Ascending aorta (tissue), 2 donors: ENCODE measurements at regions not wholly inside any gene's neighbourhood (a gene's known extent, or its start where the extent isn't known, plus 50 kb on each side); places are given as distances from the start of the nearest gene placed in this dataset.

Experiments
- DNase-seq, 2 donors: peaks; one replicate each; pipeline ENCODE4 v3.0.0-alpha.2; 2019; ENCODE audit warnings: low spot score in 2 of 2
- H3K27ac ChIP-seq, 2 donors: fragments of 200-600 bp; sonication (generic); one replicate each; pipeline ENCODE4 v1.5.1; 2016 to 2017; ENCODE audit warnings: mild to moderate bottlenecking in 1 of 2
- H3K27me3 ChIP-seq: fragments of 200-600 bp; sonication (generic); one replicate; pipeline ENCODE4 v1.5.1; 2017
- H3K36me3 ChIP-seq, 2 donors: fragments of 200-600 bp; sonication (generic); one replicate each; pipeline ENCODE4 v1.5.1; 2016
- H3K4me1 ChIP-seq, 2 donors: fragments of 200-600 bp; sonication (generic); one replicate each; pipeline ENCODE4 v1.5.1; 2016 to 2017; ENCODE audit warnings: mild to moderate bottlenecking in 1 of 2
- H3K4me3 ChIP-seq, 2 donors: fragments of 200-600 bp; sonication (generic); one replicate each; pipeline ENCODE4 v1.5.1; 2016 to 2017; ENCODE audit warnings: mild to moderate bottlenecking in 1 of 2
- H3K9me3 ChIP-seq, 2 donors: fragments of 200-600 bp; sonication (generic); one replicate each; pipeline ENCODE4 v1.5.1; 2016
- intact Hi-C: fragments of 100-400 bp; cut with DNase I; formaldehyde crosslinking; loops from one replicate; pipeline ENCODE4 v1.15.1; 2023
- TF ChIP-seq, protein P1 (sequence below), 3 experiments: fragments of 200-600 bp in 2 of 3; fragments of 450-650 bp in 1 of 3; sonication (generic) in 2 of 3; IDR thresholded peaks; one replicate each; pipeline ENCODE4 v1.5.1; 2016 to 2019; ENCODE audit warnings: antibody characterized with exemption in 3 of 3, mild to moderate bottlenecking in 1 of 3, moderate library complexity in 1 of 3

DNA sequence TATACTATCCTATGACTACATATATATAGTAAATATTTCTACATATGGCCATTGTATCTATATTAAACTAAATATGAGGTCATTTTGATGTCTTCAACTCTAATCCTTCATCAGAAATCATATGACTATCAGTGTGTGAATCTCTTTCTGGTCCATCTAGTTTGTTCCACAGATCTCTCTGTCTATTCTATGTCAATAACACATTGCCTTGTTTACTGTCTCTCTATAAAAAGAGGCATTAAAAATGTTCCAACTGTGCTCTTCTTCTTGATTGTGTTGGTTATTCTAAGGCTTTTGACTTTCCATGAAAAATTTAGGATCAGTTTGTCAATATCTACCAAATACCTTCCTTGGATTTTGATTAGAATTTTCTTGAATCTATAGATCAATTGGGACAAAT lies 338.3 kb upstream of the FSTL5 start:
- H3K27ac ChIP-seq, result no peak overlapping the region
- no peak for DNase-seq
- intact Hi-C loops, result no loop called here

DNA sequence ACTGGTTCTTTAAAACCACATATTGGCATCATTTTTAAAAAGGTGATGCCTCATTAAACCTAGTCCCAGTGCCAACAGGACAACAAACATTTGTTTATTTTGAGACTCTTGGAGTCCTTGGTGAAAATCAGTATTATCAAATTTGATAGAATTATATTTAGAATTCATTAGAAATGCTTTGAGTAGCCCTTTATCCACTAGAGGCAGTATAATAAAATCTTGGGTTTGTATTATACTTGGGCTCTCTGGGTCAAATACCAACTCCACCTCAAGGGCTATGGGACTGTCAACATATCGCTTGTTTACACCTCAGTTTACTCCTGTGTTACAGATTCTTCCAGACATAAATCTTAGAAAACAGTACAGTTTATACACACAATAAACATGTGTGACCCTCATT lies 335.7 kb upstream of the FSTL5 start:
- no peak for DNase-seq
- TF ChIP-seq, protein P1, sequence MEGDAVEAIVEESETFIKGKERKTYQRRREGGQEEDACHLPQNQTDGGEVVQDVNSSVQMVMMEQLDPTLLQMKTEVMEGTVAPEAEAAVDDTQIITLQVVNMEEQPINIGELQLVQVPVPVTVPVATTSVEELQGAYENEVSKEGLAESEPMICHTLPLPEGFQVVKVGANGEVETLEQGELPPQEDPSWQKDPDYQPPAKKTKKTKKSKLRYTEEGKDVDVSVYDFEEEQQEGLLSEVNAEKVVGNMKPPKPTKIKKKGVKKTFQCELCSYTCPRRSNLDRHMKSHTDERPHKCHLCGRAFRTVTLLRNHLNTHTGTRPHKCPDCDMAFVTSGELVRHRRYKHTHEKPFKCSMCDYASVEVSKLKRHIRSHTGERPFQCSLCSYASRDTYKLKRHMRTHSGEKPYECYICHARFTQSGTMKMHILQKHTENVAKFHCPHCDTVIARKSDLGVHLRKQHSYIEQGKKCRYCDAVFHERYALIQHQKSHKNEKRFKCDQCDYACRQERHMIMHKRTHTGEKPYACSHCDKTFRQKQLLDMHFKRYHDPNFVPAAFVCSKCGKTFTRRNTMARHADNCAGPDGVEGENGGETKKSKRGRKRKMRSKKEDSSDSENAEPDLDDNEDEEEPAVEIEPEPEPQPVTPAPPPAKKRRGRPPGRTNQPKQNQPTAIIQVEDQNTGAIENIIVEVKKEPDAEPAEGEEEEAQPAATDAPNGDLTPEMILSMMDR (IDR thresholded peaks at IDR 0.05), result peak in 2 of 3 experiments; percentile 18 to 33
- H3K27me3 ChIP-seq, result no peaks in the 10 kb centered on the region
- H3K36me3 ChIP-seq, result no peaks in the 10 kb centered on the region
- intact Hi-C loops, result loop anchor here (5.0 kb wide), 1 partner anchor 833 kb away; the partner anchor contains the start of gene NPY1R
- no peaks in the 10 kb centered on the region for H3K4me1 ChIP-seq
- no peak overlapping the region for H3K4me3 ChIP-seq
- H3K27ac ChIP-seq, result no peak overlapping the region
- no peaks in the 10 kb centered on the region for H3K9me3 ChIP-seq

More for the DNA sequence above, 338.3 kb upstream of the FSTL5 start:
- no peaks in the 10 kb centered on the region for H3K36me3 ChIP-seq
- no peaks in the 10 kb centered on the region for H3K27me3 ChIP-seq
- TF ChIP-seq, protein P1 (IDR thresholded peaks at IDR 0.05), result no peak
- no peaks in the 10 kb centered on the region for H3K9me3 ChIP-seq
- H3K4me1 ChIP-seq, result no peaks in the 10 kb centered on the region
- no peak overlapping the region for H3K4me3 ChIP-seq

DNA sequence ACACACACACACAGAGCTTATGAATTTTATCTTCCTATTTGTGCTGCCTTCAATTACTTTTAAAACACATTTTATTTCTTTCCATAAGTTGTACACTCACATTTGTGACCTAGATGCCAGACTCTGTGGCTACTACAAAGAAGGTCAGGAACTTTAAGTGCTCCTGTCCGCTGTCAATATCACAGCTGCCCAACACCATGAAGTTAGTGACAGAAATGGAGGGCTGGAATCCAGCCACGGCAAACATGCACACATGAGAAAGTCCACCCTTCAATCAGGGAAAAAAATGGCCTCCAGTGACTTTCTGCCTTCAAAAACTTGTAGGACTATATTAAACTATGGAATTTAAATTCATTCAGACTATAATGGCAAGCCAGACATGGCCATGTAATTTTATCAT lies 334.4 kb upstream of the FSTL5 start:
- H3K36me3 ChIP-seq, result no peaks in the 10 kb centered on the region
- intact Hi-C loops, result loop anchor here (5.0 kb wide), 1 partner anchor 834 kb away; the partner anchor contains the start of gene NPY1R
- no peak for DNase-seq
- no peak overlapping the region for H3K27ac ChIP-seq
- TF ChIP-seq, protein P1 (IDR thresholded peaks at IDR 0.05), result no peak
- H3K9me3 ChIP-seq, result no peaks in the 10 kb centered on the region
- no peaks in the 10 kb centered on the region for H3K27me3 ChIP-seq
- H3K4me3 ChIP-seq, result no peak overlapping the region
- no peaks in the 10 kb centered on the region for H3K4me1 ChIP-seq

DNA sequence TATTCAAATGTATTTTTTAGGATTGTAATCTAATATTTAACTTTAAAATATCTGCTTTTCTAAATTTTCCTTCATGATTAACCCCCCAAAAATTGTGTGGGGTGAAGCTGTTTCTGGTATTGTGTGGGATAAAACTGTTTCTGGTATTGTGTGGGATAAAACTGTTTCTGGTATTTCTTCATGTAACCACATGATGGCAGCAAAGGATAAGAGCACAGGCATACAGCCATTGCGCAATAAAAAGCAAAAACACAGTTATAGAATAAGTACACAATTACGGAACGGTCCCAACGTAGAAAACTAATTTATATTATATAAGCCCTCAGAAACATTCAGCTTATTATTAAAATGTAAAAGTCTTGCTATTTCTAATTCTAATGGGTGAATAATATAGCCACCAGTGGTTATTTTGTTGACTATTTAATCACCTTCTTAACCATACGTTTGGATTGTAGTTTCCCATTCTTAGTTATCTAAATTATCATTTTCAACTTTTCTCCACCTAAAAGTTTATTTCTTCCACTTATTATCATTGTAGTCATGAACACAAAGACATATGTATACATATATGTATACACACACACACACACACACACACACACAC lies 333.9 kb upstream of the FSTL5 start:
- Histone ChIP-seq H3K36me3 (no peaks in the 10 kb centered on the region), H3K4me1 (no peaks in the 10 kb centered on the region), H3K27ac (no peak overlapping the region), H3K27me3 (no peaks in the 10 kb centered on the region), H3K9me3 (no peaks in the 10 kb centered on the region), H3K4me3 (peak overlapping the region in 1 of 2 donors; percentile 5)
- TF ChIP-seq, protein P1 (IDR thresholded peaks at IDR 0.05), result peak; percentile 67 to 88 (median 77)
- DNase-seq, result no peak
- intact Hi-C loops, result loop anchor here (2.0 to 5.0 kb wide), 3 partner anchors 545 to 1047 kb away; partner anchors contain the start of gene NPY1R

- DNase-seq, result no peak
- H3K27me3 ChIP-seq, result no peaks in the 10 kb centered on the region
- no peaks in the 10 kb centered on the region for H3K9me3 ChIP-seq
- H3K27ac ChIP-seq, result no peak overlapping the region
- intact Hi-C loops, result loop anchor here (5.0 kb wide), 1 partner anchor 837 kb away; the partner anchor contains the start of gene NPY1R
- H3K36me3 ChIP-seq, result no peaks in the 10 kb centered on the region
- TF ChIP-seq, protein P1 (IDR thresholded peaks at IDR 0.05), result no peak
- H3K4me1 ChIP-seq, result no peaks in the 10 kb centered on the region
- H3K4me3 ChIP-seq, result no peak overlapping the region
These were observed 331.1 kb upstream of the FSTL5 start for GRCh38 chr4:162494935-162495334.
